Esophagus muscularis mucosa (tissue), 4 donors: ENCODE measurements at regions not wholly inside any gene's neighbourhood (a gene's known extent, or its start where the extent isn't known, plus 50 kb on each side); places are given as distances from the start of the nearest gene placed in this dataset.

Source experiments
- EP300 ChIP-seq: sonication (generic); formaldehyde crosslinking; IDR thresholded peaks from one replicate; pipeline ENCODE4 v1.6.1; 2017; ENCODE audit warnings: antibody characterized with exemption
- POLR2A ChIP-seq: fragments of 450-650 bp; IDR thresholded peaks from one replicate; pipeline ENCODE4 v1.6.1; 2017; ENCODE audit warnings: antibody characterized with exemption, moderate library complexity, mild to moderate bottlenecking, low read depth
- POLR2AphosphoS5 ChIP-seq, 2 donors: sonication (generic); formaldehyde crosslinking; IDR thresholded peaks; one replicate each; pipeline ENCODE4 v1.6.1; 2017; ENCODE audit warnings: antibody characterized with exemption in 2 of 2
- TF ChIP-seq, protein P1 (sequence below), 3 experiments: fragments of 200-600 bp in 2 of 3; fragments of 450-650 bp in 1 of 3; sonication (generic) in 2 of 3; IDR thresholded peaks; one replicate each; pipeline ENCODE4 v1.5.1; 2017 to 2019; ENCODE audit warnings: antibody characterized with exemption in 3 of 3, mild to moderate bottlenecking in 2 of 3, moderate library complexity in 1 of 3

DNA sequence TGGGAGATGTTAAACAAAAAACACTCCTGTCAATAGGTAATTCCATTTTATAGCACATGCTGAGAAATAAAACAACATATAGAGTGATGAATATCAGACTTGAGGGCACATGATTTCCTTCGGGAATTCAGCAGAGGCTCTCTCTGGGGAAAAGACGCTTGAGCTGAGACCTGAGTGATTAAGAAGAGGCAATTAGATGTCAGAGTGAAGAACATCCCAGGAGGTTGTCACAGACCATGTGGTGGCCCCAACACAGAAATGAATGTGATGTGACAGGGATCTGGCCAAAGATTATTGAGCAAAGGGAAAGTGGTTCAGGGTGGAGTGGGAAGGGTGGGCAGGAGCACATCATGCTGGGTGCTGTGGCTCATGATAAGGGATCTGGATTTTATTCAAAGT lies 254.7 kb downstream of the RAD51AP2 start:
- TF ChIP-seq, protein P1, sequence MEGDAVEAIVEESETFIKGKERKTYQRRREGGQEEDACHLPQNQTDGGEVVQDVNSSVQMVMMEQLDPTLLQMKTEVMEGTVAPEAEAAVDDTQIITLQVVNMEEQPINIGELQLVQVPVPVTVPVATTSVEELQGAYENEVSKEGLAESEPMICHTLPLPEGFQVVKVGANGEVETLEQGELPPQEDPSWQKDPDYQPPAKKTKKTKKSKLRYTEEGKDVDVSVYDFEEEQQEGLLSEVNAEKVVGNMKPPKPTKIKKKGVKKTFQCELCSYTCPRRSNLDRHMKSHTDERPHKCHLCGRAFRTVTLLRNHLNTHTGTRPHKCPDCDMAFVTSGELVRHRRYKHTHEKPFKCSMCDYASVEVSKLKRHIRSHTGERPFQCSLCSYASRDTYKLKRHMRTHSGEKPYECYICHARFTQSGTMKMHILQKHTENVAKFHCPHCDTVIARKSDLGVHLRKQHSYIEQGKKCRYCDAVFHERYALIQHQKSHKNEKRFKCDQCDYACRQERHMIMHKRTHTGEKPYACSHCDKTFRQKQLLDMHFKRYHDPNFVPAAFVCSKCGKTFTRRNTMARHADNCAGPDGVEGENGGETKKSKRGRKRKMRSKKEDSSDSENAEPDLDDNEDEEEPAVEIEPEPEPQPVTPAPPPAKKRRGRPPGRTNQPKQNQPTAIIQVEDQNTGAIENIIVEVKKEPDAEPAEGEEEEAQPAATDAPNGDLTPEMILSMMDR (IDR thresholded peaks at IDR 0.05), result no peak
- TF ChIP-seq POLR2A (no peak), EP300 (no peak), POLR2AphosphoS5 (IDR thresholded peaks at IDR 0.05) (no peak)
